GM23338 (cell line): ENCODE measurements at regions not wholly inside any gene's neighbourhood (a gene's known extent, or its start where the extent isn't known, plus 50 kb on each side); places are given as distances from the start of the nearest gene placed in this dataset.

Experiments
- ATAC-seq: fragments of 200-7000 bp; cut with Tn5 transposase; 3 replicates; pipeline ENCODE4 v1.9.1; 2020
- DNase-seq: peaks from one replicate; pipeline ENCODE4 v3.0.0-alpha.2; 2015; ENCODE audit warnings: low spot score
- H2AFZ ChIP-seq: fragments of 200-600 bp; sonication (generic); 2 replicates; pipeline ENCODE4 v1.8.0; 2016; ENCODE audit warnings: antibody characterized with exemption, mild to moderate bottlenecking, moderate library complexity
- H3F3A ChIP-seq: fragments of 200-600 bp; sonication (generic); replicated peaks from 2 replicates; pipeline ENCODE4 v1.8.0; 2017; ENCODE audit warnings: antibody characterized with exemption, mixed run types, low read depth
- H3K27ac ChIP-seq: fragments of 200-600 bp; sonication (generic); 2 replicates; pipeline ENCODE4 v1.6.1; 2016; ENCODE audit warnings: low read depth
- H3K27me3 ChIP-seq: fragments of 200-600 bp; sonication (generic); 2 replicates; pipeline ENCODE4 v1.8.0; 2016; ENCODE audit warnings: mild to moderate bottlenecking, mixed run types, moderate library complexity; ENCODE audit not compliant: insufficient read depth
- H3K36me3 ChIP-seq: fragments of 200-600 bp; sonication (generic); 2 replicates; pipeline ENCODE4 v1.8.0; 2016; ENCODE audit warnings: mild to moderate bottlenecking; ENCODE audit not compliant: insufficient read depth
- H3K4me1 ChIP-seq: fragments of 200-600 bp; sonication (generic); 2 replicates; pipeline ENCODE4 v1.8.0; 2016; ENCODE audit warnings: mild to moderate bottlenecking, moderate library complexity; ENCODE audit not compliant: insufficient read depth
- H3K4me2 ChIP-seq: fragments of 200-600 bp; sonication (generic); 2 replicates; pipeline ENCODE4 v1.7.1; 2017; ENCODE audit warnings: mixed run types
- H3K4me3 ChIP-seq: fragments of 200-600 bp; sonication (generic); 2 replicates; pipeline ENCODE4 v1.6.1; 2016; ENCODE audit warnings: mixed run types
- H3K79me2 ChIP-seq: fragments of 200-600 bp; sonication (generic); replicated peaks from 2 replicates; pipeline ENCODE4 v1.8.0; 2017; ENCODE audit warnings: mild to moderate bottlenecking; ENCODE audit not compliant: insufficient read depth
- H3K9me2 ChIP-seq: fragments of 200-600 bp; sonication (generic); 2 replicates; pipeline ENCODE4 v1.8.0; 2017; ENCODE audit not compliant: insufficient read depth
- H4K20me1 ChIP-seq: fragments of 200-600 bp; sonication (generic); replicated peaks from 2 replicates; pipeline ENCODE4 v1.8.0; 2017; ENCODE audit warnings: mild to moderate bottlenecking; ENCODE audit not compliant: insufficient read depth
- H3K27ac Mint-ChIP-seq: 2 replicates; pipeline ENCODE4 v1.8.0; 2020; ENCODE audit warnings: inconsistent platforms, mild to moderate bottlenecking, moderate library complexity, mixed read lengths
- H3K27me3 Mint-ChIP-seq: 3 replicates; pipeline ENCODE4 v1.8.0; 2022; ENCODE audit warnings: low read depth, mild to moderate bottlenecking, moderate library complexity, mixed read lengths, inconsistent platforms; ENCODE audit not compliant: insufficient read depth, poor library complexity
- H3K36me3 Mint-ChIP-seq: 3 replicates; pipeline ENCODE4 v1.8.0; 2021; ENCODE audit warnings: low read depth, mild to moderate bottlenecking, inconsistent platforms, moderate library complexity, mixed read lengths
- H3K4me1 Mint-ChIP-seq: 3 replicates; pipeline ENCODE4 v1.8.0; 2020; ENCODE audit warnings: mild to moderate bottlenecking, inconsistent platforms, mixed read lengths
- H3K4me3 Mint-ChIP-seq: 3 replicates; pipeline ENCODE4 v1.8.0; 2021; ENCODE audit warnings: moderate library complexity, mild to moderate bottlenecking, inconsistent platforms, mixed read lengths
- H3K9me3 Mint-ChIP-seq: 3 replicates; pipeline ENCODE4 v1.8.0; 2020; ENCODE audit warnings: moderate library complexity, mild to moderate bottlenecking, inconsistent platforms, mixed read lengths
- CREB1 ChIP-seq: fragments of 250-450 bp; sonication (Bioruptor Pico); IDR thresholded peaks from 2 replicates; pipeline ENCODE4 v1.5.0; 2020; ENCODE audit warnings: low read depth, mild to moderate bottlenecking, moderate library complexity
- EZH2 ChIP-seq: fragments of 200-600 bp; sonication (generic); IDR thresholded peaks from one replicate; pipeline ENCODE4 v1.8.0; 2017; ENCODE audit warnings: antibody characterized with exemption, mild to moderate bottlenecking, low read depth; ENCODE audit not compliant: unreplicated experiment
- EZH2phosphoT487 ChIP-seq: fragments of 200-600 bp; sonication (generic); IDR thresholded peaks from one replicate; pipeline ENCODE4 v1.8.1; 2018; ENCODE audit warnings: antibody characterized with exemption; ENCODE audit not compliant: unreplicated experiment
- JUNB ChIP-seq: IDR thresholded peaks from one replicate; pipeline ENCODE4 v1.6.1; 2016; ENCODE audit warnings: antibody characterized with exemption; ENCODE audit not compliant: unreplicated experiment
- NANOG ChIP-seq: IDR thresholded peaks from 2 replicates; pipeline ENCODE4 v1.6.1; 2016; ENCODE audit warnings: antibody characterized with exemption, borderline replicate concordance
- POLR2AphosphoS5 ChIP-seq: IDR thresholded peaks from 2 replicates; pipeline ENCODE4 v1.6.1; 2016; ENCODE audit warnings: antibody characterized with exemption, low read depth
- STAT1 ChIP-seq: IDR thresholded peaks from one replicate; pipeline ENCODE4 v1.6.1; 2016; ENCODE audit warnings: antibody characterized with exemption; ENCODE audit not compliant: unreplicated experiment
- ZNF114 ChIP-seq: fragments of 250-450 bp; sonication (Bioruptor Pico); IDR thresholded peaks from 2 replicates; pipeline ENCODE4 v1.5.0; 2020; ENCODE audit warnings: mild to moderate bottlenecking, moderate library complexity
- ZNF331 ChIP-seq: fragments of 250-450 bp; sonication (Bioruptor Pico); IDR thresholded peaks from 2 replicates; pipeline ENCODE4 v1.5.0; 2020; ENCODE audit warnings: low read depth, mild to moderate bottlenecking, moderate library complexity
- TF ChIP-seq, protein P1 (sequence below), 2 experiments: fragments of 200-600 bp in 1 of 2; sonication (generic) in 1 of 2; conservative IDR thresholded peaks; 2 replicates each; pipeline versions ENCODE4 v1.5.1 to v1.6.1; 2016 to 2017; ENCODE audit warnings: antibody characterized with exemption in 2 of 2, low read depth in 2 of 2, mild to moderate bottlenecking in 2 of 2, moderate library complexity in 1 of 2
- TF ChIP-seq, protein P2 (sequence below): IDR thresholded peaks from 2 replicates; pipeline ENCODE4 v1.6.1; 2016; ENCODE audit warnings: antibody characterized with exemption
- TF ChIP-seq, protein P3 (sequence below): fragments of 250-450 bp; sonication (Bioruptor Pico); IDR thresholded peaks from 2 replicates; pipeline ENCODE4 v1.5.0; 2020; ENCODE audit warnings: mild to moderate bottlenecking, moderate library complexity
- TF ChIP-seq, protein P4 (sequence below): IDR thresholded peaks from one replicate; pipeline ENCODE4 v1.6.1; 2018; ENCODE audit warnings: antibody characterized with exemption; ENCODE audit not compliant: unreplicated experiment

DNA sequence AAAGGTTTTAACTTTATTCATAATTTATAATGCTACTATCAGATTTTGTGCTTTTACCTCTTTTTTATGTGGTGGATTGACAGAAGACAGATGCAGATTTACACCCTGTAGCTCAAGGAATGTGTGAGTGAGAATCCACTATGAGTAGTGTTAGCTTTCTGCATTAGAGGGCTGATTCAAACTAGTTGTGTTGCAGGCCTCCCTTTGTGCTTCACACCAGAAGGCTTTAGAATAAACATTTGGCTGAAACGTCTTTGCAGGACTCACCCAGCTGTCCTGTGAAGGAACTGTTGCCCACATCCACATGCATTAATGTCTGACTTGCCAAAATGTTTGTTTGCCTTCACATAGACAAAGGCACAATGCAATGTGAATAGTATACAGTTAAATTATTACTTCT lies 127.0 kb downstream of the PCDH7 start:
- Histone ChIP-seq H3K27me3 (no peaks in the 10 kb centered on the region), H3K4me2 (no peak overlapping the region), H3K36me3 (no peaks in the 10 kb centered on the region), H3K9me2 (no peaks in the 10 kb centered on the region), H3K4me3 (no peak overlapping the region), H3K79me2 (no peaks in the 10 kb centered on the region), H3K27ac (no peak overlapping the region), H2AFZ (no peak overlapping the region), H3K4me1 (peaks cover 17% of the 10 kb centered on the region), H4K20me1 (no peaks in the 10 kb centered on the region), H3F3A (no peaks in the 10 kb centered on the region)
- no peak overlapping the region for H3K4me3 Mint-ChIP-seq
- H3K4me1 Mint-ChIP-seq = peaks cover 16% of the 10 kb centered on the region
- no peaks in the 10 kb centered on the region for H3K9me3 Mint-ChIP-seq
- no peak overlapping the region for H3K27ac Mint-ChIP-seq
- peaks cover 3% of the 10 kb centered on the region for H3K27me3 Mint-ChIP-seq
- ATAC-seq (peak; percentile 97), DNase-seq (peak; percentile 66)
- no peak for TF ChIP-seq ZNF331
- no peak for TF ChIP-seq POLR2AphosphoS5
- TF ChIP-seq EZH2 = no peak
- TF ChIP-seq, protein P1, sequence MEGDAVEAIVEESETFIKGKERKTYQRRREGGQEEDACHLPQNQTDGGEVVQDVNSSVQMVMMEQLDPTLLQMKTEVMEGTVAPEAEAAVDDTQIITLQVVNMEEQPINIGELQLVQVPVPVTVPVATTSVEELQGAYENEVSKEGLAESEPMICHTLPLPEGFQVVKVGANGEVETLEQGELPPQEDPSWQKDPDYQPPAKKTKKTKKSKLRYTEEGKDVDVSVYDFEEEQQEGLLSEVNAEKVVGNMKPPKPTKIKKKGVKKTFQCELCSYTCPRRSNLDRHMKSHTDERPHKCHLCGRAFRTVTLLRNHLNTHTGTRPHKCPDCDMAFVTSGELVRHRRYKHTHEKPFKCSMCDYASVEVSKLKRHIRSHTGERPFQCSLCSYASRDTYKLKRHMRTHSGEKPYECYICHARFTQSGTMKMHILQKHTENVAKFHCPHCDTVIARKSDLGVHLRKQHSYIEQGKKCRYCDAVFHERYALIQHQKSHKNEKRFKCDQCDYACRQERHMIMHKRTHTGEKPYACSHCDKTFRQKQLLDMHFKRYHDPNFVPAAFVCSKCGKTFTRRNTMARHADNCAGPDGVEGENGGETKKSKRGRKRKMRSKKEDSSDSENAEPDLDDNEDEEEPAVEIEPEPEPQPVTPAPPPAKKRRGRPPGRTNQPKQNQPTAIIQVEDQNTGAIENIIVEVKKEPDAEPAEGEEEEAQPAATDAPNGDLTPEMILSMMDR (conservative IDR thresholded peaks at IDR 0.05; ENCODE audit: low read depth in 2 of 2) = no peak
- TF ChIP-seq JUNB = no peak
- TF ChIP-seq, protein P2, sequence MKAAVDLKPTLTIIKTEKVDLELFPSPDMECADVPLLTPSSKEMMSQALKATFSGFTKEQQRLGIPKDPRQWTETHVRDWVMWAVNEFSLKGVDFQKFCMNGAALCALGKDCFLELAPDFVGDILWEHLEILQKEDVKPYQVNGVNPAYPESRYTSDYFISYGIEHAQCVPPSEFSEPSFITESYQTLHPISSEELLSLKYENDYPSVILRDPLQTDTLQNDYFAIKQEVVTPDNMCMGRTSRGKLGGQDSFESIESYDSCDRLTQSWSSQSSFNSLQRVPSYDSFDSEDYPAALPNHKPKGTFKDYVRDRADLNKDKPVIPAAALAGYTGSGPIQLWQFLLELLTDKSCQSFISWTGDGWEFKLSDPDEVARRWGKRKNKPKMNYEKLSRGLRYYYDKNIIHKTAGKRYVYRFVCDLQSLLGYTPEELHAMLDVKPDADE = no peak
- TF ChIP-seq ZNF114 (CRISPR knock-in tag) = no peak
- TF ChIP-seq EZH2phosphoT487 = no peak
- TF ChIP-seq, protein P3, sequence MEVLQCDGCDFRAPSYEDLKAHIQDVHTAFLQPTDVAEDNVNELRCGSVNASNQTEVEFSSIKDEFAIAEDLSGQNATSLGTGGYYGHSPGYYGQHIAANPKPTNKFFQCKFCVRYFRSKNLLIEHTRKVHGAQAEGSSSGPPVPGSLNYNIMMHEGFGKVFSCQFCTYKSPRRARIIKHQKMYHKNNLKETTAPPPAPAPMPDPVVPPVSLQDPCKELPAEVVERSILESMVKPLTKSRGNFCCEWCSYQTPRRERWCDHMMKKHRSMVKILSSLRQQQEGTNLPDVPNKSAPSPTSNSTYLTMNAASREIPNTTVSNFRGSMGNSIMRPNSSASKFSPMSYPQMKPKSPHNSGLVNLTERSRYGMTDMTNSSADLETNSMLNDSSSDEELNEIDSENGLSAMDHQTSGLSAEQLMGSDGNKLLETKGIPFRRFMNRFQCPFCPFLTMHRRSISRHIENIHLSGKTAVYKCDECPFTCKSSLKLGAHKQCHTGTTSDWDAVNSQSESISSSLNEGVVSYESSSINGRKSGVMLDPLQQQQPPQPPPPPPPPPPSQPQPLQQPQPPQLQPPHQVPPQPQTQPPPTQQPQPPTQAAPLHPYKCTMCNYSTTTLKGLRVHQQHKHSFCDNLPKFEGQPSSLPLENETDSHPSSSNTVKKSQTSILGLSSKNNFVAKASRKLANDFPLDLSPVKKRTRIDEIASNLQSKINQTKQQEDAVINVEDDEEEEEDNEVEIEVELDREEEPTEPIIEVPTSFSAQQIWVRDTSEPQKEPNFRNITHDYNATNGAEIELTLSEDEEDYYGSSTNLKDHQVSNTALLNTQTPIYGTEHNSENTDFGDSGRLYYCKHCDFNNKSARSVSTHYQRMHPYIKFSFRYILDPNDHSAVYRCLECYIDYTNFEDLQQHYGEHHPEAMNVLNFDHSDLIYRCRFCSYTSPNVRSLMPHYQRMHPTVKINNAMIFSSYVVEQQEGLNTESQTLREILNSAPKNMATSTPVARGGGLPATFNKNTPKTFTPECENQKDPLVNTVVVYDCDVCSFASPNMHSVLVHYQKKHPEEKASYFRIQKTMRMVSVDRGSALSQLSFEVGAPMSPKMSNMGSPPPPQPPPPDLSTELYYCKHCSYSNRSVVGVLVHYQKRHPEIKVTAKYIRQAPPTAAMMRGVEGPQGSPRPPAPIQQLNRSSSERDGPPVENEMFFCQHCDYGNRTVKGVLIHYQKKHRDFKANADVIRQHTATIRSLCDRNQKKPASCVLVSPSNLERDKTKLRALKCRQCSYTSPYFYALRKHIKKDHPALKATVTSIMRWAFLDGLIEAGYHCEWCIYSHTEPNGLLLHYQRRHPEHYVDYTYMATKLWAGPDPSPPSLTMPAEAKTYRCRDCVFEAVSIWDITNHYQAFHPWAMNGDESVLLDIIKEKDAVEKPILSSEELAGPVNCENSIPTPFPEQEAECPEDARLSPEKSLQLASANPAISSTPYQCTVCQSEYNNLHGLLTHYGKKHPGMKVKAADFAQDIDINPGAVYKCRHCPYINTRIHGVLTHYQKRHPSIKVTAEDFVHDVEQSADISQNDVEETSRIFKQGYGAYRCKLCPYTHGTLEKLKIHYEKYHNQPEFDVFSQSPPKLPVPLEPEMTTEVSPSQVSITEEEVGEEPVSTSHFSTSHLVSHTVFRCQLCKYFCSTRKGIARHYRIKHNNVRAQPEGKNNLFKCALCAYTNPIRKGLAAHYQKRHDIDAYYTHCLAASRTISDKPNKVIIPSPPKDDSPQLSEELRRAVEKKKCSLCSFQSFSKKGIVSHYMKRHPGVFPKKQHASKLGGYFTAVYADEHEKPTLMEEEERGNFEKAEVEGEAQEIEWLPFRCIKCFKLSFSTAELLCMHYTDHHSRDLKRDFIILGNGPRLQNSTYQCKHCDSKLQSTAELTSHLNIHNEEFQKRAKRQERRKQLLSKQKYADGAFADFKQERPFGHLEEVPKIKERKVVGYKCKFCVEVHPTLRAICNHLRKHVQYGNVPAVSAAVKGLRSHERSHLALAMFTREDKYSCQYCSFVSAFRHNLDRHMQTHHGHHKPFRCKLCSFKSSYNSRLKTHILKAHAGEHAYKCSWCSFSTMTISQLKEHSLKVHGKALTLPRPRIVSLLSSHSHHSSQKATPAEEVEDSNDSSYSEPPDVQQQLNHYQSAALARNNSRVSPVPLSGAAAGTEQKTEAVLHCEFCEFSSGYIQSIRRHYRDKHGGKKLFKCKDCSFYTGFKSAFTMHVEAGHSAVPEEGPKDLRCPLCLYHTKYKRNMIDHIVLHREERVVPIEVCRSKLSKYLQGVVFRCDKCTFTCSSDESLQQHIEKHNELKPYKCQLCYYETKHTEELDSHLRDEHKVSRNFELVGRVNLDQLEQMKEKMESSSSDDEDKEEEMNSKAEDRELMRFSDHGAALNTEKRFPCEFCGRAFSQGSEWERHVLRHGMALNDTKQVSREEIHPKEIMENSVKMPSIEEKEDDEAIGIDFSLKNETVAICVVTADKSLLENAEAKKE = no peak
- TF ChIP-seq CREB1 (CRISPR knock-in tag) = no peak
- no peak for TF ChIP-seq NANOG
- TF ChIP-seq, protein P4, sequence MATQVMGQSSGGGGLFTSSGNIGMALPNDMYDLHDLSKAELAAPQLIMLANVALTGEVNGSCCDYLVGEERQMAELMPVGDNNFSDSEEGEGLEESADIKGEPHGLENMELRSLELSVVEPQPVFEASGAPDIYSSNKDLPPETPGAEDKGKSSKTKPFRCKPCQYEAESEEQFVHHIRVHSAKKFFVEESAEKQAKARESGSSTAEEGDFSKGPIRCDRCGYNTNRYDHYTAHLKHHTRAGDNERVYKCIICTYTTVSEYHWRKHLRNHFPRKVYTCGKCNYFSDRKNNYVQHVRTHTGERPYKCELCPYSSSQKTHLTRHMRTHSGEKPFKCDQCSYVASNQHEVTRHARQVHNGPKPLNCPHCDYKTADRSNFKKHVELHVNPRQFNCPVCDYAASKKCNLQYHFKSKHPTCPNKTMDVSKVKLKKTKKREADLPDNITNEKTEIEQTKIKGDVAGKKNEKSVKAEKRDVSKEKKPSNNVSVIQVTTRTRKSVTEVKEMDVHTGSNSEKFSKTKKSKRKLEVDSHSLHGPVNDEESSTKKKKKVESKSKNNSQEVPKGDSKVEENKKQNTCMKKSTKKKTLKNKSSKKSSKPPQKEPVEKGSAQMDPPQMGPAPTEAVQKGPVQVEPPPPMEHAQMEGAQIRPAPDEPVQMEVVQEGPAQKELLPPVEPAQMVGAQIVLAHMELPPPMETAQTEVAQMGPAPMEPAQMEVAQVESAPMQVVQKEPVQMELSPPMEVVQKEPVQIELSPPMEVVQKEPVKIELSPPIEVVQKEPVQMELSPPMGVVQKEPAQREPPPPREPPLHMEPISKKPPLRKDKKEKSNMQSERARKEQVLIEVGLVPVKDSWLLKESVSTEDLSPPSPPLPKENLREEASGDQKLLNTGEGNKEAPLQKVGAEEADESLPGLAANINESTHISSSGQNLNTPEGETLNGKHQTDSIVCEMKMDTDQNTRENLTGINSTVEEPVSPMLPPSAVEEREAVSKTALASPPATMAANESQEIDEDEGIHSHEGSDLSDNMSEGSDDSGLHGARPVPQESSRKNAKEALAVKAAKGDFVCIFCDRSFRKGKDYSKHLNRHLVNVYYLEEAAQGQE = no peak
- TF ChIP-seq STAT1 = no peak
- H3K36me3 Mint-ChIP-seq = no peaks in the 10 kb centered on the region
